ENCODE measurements at regions not wholly inside any gene's neighbourhood (a gene's known extent, or its start where the extent isn't known, plus 50 kb on each side); places are given as distances from the start of the nearest gene placed in this dataset.

DNA sequence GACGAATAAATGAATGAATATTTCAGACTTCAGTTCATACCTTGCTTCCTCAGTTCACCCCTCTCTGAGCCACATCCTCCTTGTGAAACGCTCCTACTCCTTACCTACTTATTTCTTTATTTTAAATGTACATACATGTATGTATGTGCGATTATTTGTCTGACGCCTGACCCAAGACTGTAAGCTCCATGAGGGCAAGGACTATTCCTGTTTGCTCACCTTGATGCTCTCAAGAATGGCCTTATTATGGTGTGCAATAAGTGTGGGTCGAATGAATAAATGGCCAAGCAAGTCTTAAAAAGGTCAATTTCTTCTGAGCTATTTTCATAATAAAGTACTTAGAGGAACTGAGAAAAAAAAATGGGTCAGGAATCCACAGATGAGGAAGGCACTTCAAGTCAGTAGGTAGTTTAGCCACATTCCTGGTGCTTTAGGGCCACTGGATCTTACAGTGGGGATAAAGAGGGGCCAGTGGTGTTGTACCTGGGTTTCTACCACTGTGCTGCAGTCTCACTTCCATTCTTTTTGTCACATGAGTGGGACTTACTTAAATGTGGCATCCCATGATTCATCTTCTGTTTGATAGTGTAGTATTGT lies 74.7 kb downstream of the SDC1 start:
- no peak for DNase-seq

DNA sequence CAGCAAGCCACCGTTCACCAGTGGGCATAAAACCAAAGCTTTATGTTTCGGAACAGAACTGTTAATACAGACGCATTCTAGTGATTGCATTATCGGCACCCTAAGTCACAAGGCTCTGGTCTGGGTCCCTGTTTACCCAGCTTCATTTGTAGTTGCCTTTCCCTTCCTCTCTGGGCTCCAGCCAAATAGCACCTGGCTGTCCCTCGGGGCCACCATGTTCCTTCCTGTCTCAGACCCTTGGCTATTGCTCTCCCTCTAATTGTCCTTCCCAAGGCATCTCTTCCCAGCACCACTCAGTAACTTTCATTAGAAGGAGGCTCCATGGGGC lies 75.3 kb downstream of the SDC1 start:
- no peak for DNase-seq

DNA sequence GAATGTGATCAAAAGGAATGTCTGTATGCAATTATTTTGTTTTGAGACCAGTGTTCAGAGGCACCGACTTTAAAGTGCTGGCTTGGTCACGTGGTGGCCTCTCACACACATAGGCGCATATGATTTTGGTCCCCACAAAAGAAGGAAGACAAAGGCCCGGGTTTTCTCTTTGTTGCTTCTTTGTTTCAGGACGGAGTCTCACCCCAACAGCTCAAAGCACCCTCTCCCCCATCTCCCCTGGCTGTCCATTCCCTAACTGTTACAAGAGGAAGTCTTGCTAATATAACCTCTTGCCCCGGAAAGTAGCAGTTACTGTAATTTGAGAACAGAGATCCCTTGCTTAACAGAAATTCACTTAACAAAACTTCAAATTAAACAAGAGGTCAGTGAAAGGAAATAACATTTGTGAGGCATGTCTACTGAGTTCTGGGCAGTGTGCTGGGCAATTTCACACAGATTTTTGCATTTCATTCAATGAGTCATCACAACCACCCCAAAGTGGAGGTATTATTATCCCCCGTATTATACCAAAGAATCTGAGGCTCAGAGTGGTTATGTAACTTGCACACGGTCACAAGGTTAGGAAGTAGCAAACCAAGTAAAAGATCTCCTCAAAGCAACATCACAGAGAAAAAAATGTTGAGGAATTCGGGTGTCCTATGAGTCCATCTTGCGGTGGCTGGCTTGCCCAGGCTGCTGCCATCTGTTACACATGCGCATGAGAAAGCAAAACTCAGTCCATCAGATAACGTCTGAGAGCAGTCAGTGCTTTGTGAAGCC lies 75.8 kb downstream of the SDC1 start:
- no peak for DNase-seq

DNA sequence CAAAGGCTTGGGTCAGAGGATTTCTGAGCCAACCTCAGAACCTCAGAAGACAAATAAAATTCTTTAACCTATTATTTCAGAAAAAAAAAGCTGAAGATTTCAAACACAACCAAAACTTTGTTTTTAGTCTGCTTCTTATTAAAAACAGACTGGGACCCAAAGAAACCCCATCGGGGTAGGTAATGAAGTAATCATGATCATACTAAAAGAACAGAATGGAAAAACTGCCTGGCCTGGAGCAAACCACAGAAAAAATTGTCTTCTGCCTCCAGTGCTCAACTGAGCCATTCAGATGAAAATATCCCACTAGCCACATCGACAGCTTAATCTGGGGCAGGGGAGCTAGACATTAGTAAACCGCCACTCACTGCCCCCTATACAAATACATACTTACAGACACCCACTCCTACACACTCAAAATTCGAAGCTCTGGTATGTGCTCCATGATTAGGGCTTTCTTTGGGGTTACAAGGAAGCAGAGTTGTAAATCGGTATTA lies 76.5 kb downstream of the SDC1 start:
- DNase-seq: no peak

DNA sequence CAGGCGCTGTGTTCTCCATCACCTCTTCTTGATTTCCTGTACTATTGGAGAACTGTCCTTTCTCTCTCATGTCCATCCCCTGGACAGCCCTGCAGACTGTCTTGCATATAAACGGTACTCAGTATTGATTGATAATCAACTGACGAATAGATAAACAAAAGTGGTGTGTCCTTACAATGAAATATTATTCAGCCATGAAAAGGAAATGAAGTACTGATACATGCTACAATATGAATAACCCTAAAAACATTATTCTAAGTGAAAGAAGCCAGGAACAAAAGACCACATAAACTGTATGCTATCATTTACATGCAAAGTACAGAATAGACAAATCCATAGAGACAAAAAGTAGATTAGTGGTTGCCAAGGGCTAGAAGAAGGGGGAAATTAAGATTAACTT lies 77.6 kb downstream of the SDC1 start:
- no peak for DNase-seq

DNA sequence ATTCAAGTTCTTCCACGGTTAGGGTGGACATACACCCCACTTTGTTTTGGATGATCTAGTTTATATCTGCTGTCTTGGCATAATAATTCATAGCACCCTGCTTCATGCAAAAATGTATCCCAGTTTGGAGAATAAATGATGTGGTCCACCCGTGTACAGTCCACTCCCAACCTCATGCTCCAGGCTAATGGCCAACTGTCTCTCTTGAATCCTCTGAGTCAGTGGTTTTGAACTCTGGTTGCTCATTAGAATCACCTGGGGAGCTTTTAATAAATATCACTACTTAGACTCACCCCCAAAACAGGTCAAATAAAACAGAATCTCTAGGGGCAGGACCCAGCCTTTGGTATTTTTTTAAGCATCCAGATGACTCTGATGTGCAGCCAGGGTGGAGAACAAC lies 78.5 kb downstream of the SDC1 start:
- DNase-seq: no peak

DNA sequence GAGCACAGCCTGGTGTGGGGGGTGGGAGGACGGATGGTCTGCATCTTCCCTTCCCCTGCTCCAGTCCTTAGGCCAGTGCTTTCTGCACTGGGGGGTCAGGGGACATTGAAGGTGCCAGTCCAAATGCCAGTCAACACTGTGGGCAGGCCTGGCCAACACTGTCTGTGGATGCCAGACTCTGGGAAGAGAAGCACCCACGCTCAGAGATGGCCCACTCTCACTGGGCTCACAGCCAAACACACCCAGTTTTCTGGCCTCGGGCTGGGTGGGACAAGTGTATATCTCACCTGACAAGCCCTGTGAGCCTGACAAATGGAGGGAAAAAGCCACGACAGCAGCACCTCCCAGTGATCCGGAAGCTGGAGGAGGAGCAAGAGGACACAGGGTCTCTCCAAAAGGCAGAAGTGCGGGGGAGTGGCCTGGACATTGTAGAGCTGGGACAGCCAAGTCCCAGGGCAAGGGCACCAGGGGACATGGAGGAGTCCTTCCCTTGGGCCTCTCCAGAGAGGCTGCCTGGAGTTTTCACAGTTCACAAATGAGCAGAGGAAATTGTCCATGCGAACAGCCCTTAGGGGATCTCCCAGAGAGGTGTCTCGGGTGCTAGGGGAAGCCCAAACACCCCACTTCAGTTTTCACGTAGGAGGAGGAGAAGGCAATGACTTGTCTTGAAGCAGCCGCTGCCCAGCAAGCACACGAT lies 79.3 kb downstream of the SDC1 start:
- no peak for DNase-seq

DNA sequence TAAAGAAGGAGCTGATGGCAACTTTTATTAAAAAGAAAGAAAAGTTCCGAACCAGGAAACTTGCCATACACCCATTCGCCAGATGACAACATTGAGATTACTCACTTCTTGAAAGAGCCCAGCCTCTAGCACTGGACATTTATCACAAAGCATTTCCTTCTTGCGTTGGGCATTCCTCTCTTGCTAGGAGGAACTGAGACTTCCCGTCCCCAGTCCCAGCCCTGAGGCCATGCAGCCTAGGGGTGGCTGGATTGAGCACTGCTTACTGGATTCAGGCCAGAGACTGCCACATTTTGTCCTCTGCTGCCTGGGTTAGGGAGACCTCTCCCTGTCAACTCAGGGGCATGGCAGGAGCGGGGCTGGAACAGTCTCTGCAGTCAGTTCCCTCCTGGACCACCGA lies 80.1 kb downstream of the SDC1 start:
- no peak for DNase-seq

DNA sequence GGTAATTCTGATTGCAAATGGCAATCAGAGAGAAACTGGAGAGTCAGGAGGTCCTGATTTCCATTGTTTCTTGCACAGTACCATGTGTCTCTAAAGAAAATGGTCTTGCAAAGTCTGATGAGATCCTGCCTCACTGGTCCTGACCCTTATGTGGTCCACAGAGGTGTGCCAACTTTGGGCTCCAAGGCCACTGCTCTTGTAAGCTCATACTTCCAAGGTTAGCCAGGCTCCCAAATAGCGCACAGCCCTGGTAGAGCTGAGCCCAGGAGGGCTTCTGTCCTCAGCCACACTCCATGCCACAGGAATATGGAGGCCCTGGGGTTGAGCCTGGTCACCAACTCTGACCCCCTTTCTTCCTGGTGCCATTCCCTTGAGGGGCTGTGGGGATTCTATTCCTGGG lies 80.7 kb downstream of the SDC1 start:
- DNase-seq: no peak

DNA sequence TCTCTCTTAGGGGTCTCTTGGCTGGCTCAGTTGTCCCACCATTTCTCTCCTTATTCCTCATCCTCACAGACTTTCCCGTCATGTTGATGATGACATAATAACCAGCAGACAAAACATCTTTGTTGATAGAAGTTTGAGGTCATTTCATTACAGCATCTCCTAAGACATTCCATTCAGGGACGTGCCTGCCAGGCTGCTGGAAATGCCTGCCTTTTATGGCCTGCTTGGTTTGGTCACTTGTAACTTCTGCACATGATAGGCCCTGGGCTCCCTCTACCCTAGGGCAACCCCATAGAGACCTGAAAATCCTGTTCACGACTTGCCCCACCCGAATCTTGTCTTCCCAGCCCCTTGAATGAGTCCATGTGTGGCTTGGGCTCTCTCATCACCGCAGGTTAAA lies 81.7 kb downstream of the SDC1 start:
- no peak for DNase-seq

DNA sequence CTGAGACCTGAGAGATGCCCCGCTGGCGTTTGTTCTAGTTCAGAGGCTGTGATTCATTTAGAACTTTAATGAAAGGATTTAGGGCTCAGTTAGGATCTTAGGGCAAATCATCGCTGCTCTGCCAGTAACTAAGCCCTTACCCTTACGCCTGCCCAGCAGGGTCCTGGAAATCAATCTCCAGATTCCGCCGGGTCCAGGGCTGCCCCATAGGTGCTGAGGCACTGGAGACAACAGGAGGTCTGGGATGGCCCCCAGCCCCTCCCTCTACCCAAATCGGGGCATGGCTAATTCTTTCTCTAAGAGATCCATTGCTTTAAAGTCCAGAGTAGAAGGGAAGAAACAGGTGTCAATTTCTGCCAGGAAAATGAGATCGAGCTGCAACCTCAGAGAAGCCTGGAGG lies 83.1 kb downstream of the SDC1 start:
- DNase-seq: no peak

DNA sequence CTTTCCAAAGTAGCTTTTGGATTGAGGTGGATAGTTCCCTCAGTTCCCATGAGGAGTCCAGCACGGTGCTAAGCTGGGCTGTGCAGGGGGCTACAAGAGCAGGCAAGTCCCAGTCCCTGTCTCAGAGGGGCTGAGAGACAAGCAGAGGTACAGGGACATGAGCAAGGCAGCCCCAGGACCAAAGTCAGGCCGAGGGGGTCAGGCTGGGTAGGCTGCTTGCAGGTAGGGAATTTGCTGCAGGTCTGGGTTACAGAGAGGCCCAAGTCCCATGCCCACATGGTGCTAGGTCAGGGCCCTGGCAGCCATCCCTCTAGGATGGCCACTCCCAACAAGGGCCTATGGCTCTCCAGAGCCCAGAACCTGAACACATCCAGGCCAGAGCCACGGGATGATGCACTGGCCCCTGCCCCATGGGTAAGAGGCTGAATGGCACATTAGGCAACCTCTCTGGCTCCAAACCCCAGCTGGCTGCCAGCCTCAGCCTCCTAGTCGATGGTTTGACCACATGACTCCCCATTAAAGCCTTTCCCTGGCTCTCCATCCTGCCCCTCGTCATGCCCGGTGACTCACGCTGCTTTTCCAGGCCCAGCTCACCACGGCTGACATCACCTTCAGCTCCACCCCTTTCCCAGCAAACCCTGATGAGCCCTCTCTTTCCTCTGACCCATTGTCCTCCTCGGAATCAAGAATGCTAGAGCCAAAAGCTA lies 83.7 kb downstream of the SDC1 start:
- no peak for DNase-seq

DNA sequence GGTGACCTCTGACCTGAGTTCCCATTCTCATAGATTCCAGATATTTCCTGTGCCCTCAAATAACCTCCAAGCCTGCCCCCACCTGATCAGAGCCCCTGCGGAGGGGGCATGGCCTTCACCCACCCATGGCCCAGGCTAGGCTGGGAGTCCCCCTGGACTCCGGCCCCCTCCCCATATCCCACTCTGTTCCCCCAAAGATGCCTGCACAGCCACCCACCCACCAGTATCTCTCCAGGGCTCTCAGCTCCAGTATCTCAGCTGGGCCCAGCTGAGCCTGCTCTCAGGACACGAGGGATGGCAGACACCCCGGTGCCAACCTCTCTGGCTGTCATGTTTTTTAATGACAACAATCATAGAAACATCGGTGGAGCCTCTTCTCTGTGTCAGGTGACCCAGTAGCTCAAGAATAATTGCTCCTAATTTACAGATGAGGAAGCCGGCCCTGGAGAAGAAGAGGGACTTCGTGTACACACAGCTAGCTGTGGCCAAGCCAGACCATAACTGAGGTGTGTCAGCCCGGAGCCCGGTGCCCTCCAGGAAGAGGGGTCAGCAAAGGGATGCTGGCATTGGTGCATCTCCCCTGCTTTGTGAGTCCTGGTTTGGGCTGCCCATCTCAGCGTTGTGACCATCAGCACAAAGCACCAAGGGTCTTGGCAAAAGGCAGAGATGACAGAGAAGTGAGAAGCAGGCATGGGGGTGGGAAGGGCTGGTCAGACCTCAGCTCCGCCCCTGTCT lies 84.4 kb downstream of the SDC1 start:
- no peak for DNase-seq

DNA sequence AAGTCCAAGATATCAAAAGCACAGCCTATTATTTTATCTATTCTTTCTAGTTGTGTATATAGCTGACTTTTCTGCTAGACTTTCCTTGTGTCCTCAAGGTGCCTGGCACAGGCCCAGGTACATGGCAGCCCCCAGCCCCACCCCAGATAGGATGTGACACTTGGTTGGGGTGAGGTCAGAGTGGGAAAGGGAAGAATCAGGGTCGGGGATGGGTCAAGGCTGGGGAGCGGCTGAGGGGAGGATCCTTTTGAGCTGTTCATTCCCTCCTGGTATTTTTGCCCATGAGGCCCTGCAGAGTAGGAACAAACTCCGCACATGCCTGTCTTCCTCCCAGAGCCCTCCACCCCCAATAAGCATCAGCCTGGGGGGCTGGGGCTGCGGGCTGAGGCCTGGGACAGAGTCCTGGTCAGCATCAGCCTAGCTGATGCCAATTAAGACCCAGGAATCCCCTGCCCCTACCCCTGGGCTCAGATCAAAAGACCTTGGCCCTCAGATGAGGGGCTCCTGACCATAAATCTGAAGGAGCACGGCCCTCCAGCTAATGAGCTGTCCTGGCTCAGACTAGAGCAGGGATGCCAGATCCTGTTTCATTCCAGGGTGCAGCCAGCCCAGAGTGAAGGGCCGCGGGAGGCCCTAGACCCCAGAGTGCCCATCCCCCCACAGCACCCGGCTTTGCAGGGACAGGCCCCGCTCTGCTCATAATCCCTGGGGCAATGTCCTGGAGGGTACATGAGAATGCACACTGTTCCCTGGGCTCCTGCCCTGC lies 85.3 kb downstream of the SDC1 start:
- DNase-seq: no peak

DNA sequence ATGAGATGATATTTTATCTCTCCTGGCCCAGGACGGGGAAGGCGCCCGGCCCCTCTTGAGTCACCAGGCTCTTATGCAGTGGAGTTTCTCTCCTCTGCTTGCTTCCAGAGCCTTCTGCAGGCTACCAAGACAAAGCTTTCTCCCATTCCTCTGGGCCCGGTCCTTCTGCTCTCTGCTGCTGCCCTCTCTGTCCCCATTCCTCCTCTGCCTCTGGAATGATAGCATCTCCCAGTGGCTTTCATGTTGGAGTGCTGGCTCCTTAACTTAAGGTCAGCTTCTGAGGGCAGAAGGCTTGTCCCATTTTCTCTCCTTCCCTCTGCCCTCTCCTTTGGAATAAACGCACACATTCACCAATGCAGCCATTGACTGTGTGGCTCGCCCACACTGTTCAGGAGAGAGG lies 86.2 kb downstream of the SDC1 start:
- no peak for DNase-seq

DNA sequence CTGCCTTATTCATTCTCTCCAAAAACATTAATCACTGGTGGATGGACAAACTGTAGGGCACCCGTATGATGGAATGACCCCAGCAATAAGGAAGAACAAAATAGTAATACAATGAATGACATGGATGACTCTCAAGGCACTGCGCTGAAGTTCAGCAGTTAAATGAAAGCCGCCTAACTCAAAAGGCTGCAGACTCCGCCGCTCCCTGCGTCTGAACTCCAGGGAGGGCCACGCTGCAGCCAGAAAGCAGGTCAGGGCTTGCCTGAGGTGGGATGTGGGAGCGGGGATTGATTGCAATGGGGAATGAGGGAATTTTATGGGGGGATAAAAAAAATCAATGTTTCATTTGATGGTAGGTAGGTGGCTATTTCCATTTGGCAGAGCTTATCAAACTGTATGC lies 86.5 kb upstream of the LAPTM4A start:
- DNase-seq: no peak

DNA sequence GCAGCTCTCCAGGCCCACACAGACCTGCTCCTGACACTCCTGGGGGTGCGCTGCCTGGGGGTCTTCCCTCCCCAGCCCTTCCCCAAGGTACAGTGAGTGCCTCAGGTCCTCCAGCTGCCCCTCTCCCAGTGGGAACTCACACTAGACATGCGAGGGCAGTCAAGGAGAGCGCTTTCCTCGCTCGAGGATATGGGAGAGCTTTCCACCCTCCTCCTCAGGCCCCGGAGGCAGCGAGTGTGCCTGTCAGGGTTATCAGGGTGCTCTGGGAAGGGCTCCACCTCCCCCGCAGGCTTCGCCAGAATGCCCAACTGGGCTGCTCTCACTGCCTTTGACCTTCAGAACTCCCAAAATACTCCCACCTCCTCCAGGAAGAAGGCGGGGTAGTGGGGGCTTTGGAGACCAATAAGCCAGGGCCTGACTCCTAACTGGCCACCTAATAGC lies 85.7 kb upstream of the LAPTM4A start:
- DNase-seq: no peak

DNA sequence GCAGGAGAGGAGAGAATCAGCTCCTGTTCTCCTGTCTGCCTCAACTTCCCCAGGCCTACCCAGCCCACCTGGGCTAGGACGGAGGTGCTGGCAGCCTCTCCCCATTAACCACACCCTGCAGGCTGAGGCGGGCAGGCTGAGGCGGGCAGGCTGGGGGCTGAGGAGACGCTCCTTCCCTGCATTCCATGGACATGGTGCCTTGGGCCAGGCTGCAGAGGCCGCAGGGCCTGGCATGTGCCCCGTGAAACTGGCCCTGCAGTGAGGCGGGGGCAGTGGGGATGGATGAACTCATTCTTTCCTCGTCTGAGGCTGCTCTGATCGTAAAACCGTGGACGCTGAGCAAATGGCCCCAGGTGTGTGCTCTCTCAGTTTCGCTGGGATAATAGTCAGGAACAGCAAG lies 84.7 kb upstream of the LAPTM4A start:
- no peak for DNase-seq

DNA sequence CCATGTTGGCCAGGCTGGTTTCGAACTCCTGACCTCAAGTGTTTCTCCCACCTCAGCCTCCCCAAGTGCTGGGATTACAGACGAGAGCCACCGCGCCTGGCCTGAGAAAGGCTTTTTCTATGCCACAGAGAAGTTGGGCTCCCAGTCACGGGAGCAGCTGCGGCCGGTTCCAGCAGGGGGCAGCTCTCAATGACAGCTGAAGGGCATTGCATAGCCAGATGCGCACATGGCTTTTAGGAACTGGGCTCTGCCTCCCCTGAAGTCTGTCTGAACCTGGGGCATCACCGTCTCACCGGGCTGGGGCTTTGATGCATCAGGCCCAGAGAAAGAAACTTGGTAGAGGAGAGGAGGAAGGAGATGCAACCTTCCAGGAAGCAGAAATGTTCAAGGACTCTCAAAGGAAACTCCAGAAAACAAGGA lies 84.2 kb upstream of the LAPTM4A start:
- peak; percentile 2 to 37 for DNase-seq

DNA sequence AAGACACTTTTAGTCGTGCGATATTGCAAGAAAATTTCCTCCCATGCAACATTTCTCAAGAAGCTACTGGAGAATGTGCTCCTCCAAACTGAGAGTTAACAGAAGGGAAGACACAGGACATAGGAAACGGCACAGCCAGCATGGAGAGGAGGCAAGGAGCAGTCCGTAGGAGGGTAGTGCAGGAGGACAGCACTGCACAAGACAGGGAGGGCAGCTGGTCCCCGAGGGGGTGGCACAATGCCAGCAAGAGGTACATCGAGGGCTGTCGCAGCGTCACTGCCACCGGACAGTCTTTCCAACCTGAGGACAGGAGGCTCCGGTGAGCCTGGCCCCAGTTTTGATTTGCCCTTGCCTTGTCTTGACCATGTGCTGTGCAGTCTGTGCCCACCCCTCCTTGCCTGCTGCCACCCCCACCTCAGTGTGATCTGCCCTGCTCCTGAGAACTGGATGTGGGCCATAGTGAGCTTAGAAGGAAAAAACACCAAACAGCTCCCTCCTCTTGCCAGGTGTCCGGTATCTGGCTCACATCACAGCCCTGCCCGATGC lies 81.6 kb upstream of the LAPTM4A start:
- DNase-seq: no peak

DNA sequence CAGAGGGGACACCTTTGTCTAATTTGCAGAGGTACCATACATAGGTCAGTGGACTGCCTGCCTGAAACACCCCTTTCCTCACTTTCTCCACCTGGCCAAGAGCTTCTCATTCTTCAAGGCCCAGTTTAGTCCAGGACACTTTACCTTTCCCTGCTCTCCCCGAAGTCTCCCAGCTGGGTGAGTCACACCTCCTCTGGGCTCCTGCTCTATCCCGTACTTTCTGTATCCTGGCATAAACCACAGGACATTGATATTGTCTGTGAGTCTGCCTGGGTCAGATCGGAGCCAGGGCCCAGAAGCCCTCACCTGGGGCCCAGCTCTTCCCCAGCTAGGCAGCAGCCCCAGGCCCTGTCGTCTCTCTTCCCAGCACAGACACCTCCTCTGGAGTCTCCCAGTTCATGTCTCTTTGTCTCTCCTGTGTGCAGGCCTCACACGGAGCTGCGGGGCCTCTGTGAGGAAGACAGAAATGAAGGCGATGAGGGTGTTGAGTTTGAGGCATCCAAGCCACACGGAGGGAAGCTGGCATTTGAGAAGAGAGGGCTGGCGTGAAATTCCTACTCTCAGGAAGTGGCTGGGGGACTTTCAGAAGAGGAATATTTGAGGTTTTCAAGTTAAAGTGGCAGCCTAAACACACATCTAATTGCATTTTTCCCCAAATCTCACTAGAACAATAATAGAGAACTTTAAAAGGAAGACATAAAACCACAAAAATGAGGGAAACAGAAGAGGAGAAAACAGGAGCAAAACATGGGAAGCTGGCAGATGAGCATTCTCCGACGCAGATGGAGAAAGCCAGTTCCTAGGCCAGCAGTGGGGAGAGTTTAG lies 79.6 kb upstream of the LAPTM4A start:
- DNase-seq: no peak
